ENCODE measurements at regions not wholly inside any gene's neighbourhood (a gene's known extent, or its start where the extent isn't known, plus 50 kb on each side); places are given as distances from the start of the nearest gene placed in this dataset.

DNA sequence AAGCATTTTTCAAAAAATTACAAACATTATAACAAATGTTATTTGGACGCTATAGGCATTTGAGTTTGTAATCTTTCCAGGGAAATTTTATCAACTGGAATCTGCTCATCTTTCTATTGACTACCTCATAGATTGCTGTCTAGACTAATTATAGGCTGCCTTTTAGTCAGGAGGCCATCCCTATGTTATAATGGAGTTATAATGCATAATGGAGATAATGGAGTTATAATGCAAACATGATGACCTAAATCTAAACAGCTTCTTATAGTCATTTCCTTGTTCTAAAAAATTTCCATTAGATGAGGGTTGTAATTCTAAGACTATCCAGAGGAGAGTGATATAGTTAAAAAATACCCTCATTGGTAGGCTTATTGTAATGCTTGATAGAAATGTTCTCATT lies 226.4 kb downstream of the SI start:
- no peak for TF ChIP-seq CTCF (IDR thresholded peaks at IDR 0.05 in 4 of 5, conservative IDR thresholded peaks at IDR 0.05 in 1 of 5)
- TF ChIP-seq POLR2A (IDR thresholded peaks at IDR 0.05): no peak

Measured in gastrocnemius medialis (tissue), 4 donors.